Astrocyte (in vitro differentiated cells and primary cell): ENCODE measurements at regions not wholly inside any gene's neighbourhood (a gene's known extent, or its start where the extent isn't known, plus 50 kb on each side); places are given as distances from the start of the nearest gene placed in this dataset.

Source experiments
- EZH2 ChIP-seq: IDR thresholded peaks from 2 replicates; pipeline ENCODE4 v1.6.1; 2012; ENCODE audit warnings: mild to moderate bottlenecking, low read length, inconsistent platforms; ENCODE audit not compliant: insufficient read depth
- TF ChIP-seq, protein P1 (sequence below): IDR thresholded peaks from 2 replicates; pipeline ENCODE4 v1.5.1; 2011; ENCODE audit warnings: low read depth, mild to moderate bottlenecking, inconsistent platforms, low read length, moderate library complexity; ENCODE audit not compliant: insufficient read depth

DNA sequence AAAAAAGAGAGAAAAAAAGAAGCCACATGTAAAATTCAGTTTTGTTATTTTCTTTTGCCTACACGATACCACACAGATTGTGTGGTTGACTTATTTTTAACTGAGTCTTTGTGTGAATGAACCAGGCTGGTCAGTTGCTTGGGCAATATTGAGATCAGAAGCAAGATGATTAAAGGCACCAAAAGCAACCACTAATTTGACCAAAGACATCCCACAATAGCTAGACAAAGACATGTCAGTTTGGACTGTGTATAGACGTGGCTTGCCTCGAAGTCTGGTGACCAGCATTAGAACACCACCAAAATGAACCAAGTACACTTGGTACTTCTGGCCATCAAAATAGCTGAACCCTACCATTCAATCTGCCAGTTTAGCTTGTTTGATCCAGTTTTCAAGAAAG lies 340.6 kb upstream of the TBX3 start:
- TF ChIP-seq, protein P1, sequence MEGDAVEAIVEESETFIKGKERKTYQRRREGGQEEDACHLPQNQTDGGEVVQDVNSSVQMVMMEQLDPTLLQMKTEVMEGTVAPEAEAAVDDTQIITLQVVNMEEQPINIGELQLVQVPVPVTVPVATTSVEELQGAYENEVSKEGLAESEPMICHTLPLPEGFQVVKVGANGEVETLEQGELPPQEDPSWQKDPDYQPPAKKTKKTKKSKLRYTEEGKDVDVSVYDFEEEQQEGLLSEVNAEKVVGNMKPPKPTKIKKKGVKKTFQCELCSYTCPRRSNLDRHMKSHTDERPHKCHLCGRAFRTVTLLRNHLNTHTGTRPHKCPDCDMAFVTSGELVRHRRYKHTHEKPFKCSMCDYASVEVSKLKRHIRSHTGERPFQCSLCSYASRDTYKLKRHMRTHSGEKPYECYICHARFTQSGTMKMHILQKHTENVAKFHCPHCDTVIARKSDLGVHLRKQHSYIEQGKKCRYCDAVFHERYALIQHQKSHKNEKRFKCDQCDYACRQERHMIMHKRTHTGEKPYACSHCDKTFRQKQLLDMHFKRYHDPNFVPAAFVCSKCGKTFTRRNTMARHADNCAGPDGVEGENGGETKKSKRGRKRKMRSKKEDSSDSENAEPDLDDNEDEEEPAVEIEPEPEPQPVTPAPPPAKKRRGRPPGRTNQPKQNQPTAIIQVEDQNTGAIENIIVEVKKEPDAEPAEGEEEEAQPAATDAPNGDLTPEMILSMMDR = no peak
- no peak for TF ChIP-seq EZH2
